RCC 7860 (cell line): ENCODE measurements at regions not wholly inside any gene's neighbourhood (a gene's known extent, or its start where the extent isn't known, plus 50 kb on each side); places are given as distances from the start of the nearest gene placed in this dataset.

Experiments
- DNase-seq: peaks from one replicate; pipeline ENCODE4 v3.0.0-alpha.2; 2015; ENCODE audit warnings: low spot score
- FAIRE-seq: peaks from 2 replicates; lab custom pipeline; 2012; peaks lifted over from hg19 to GRCh38; lab: Jason Lieb, UNC

DNA sequence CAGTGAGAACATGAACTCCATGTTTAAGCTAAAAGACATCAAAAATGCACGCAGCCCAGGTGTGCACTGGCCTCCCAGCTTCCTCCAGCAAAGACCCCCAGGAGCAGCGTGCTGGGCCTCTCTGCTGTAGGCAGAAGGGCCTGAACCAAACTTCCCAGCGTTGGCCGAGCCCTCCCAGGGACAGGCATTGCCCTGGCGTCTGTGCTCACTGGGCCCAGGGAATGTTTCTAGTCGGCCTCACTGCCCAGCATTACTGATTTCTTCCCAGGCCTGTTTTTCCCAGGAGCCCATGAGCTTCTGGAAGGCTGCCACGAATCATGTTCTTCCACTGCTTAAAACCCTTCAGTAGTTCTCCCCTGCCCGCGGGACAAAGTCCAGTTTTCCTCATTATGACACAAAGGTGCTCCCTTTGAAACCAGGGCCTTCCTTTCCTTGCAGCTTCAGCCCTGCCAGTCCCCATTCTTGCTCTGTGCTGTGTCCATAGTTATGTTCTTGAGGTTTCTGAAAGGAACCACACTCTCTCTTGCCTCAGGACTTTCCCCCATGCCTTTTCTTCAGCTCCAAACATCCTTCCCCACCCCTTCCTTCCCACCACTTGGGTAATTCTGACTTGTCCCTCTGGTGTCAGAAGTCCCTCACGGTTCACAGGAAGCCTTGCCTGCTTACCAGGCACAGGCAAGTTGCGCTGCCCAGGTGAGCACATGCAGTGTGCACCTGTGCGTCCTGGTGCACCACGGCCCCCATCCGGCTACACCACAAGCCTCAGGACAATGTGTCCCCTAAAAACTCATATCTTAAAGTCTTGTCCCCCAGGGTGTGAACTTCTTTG, 93.4 kb upstream of the ENPP6 start:
- FAIRE-seq (no peak), DNase-seq (no peak)

GRCh38 chr4:184310171-184310567, 92.5 kb upstream of the ENPP6 start:
- FAIRE-seq (no peak), DNase-seq (no peak)

DNA sequence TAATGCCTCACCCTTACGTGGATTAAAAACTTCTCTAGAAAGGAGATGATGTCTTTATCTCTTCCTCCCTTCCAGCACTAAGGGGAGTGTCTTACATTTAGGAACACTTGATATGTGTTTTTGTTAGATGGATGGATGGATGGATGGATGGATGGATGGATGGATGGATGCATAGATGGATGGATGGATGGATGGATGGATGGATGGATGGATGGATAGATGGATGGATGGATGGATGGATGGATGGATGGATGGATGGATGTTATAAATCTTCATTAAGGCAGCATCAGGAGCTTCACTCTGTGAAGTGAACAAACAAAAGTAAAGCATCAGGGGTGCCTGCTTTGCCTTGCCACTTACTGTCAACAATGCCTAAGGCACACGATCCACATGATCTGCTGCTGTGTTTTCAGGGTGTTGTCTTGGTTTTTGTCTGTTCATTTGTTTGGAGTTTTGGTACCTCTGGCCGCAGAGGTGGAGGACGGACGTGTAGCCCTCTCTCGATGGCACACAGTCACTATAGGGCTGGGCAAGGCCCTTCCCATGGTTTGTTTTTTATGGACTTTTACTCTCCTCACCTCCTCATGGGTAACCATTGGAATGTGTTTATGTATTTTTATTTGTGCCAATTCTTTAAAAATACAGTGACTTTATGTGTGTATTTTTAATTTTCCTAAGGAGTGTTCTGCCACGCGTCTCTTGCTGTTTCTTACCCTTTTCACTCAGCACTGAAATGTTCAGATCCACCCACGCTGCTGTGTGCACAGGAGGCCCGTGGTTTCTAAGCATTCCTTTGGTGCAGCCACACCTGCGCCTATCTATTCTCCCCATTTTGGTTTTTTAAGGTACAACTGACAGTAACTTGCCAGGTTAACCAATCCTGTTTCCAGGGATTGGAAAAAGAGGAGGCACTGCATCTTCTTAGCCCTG, 91.8 kb upstream of the ENPP6 start:
- DNase-seq, result no peak
- no peak for FAIRE-seq

DNA sequence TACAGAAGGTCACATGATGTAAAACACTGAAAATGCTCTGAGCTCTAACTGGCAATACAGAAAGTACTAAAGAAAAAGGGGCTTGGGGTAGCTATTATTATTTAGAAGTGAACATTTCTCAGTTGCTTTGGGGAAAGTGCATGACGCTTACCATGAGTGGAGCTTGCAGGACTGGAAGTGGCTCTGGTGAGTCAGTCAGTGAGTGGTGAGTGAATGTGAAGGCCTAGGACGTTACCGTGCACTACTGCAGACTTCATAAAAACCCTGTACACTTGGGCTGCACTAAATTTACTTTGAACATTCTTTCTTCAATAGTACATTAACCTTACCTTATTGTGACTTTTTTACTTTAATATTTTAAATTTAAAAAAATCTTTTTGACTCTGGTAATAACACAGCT, 89.3 kb upstream of the ENPP6 start:
- no peak for DNase-seq
- FAIRE-seq, result no peak

DNA sequence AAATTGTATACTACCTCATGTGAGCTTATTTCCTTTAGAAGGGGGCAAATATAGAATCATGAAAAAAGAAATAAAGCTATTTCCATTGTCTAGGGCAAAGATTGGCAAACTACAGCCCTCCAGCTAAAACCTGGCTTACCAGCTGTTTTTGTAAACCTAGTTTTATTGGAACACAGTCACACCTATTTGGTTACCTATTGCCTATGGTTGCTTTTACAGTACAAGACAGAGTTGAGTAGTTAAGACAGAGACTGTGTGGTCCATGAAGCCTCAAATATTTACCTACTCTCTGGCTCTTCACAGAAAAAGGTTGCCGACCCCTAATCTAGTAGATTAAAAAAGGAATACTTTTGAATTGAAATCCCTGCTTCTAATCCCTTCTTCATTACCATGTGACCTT, 88.8 kb upstream of the ENPP6 start:
- no peak for FAIRE-seq
- DNase-seq, result no peak

DNA sequence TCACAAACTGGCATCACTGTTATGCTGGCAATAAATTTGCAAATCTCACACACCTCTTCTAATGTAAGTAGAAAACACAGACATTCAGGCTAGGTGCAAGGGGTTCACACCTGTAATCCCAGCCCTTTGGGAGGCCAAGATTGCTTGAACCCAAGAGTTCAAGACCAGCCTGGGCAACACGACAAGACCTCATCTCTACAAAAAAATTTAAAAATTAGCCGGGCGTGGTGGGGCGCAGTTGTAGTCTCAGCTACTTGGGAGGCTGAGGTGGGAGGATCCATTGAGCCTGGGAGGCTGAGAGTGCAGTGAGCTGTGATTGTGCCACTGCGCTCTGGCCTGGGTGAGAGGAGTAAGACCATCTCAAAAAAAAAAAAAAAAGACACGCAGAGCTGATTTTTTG, 83.1 kb upstream of the ENPP6 start:
- DNase-seq (no peak), FAIRE-seq (no peak)

DNA sequence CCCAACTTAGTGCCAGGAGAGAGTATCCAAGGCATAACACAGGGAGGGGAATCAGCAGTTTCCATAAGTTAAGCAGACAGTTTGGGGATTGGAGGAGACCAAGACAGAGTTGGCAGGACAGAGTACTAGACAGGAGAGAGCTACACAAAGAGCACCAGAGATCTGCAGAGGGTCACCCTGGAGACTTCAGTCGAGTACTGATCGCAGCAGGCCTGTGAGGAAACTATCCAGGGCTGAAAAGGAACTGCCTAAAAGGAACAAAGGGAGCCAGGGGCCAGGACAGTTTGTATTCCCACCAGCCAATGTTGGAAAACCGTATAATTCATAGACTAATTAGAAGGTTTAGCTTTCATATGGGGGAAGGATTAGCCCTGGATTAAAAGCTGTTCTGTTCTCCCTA, 80.6 kb upstream of the ENPP6 start:
- FAIRE-seq (no peak), DNase-seq (no peak)

- DNase-seq (no peak), FAIRE-seq (no peak)
Observed at GRCh38 chr4:184295206-184295605, 77.5 kb upstream of the ENPP6 start.

DNA sequence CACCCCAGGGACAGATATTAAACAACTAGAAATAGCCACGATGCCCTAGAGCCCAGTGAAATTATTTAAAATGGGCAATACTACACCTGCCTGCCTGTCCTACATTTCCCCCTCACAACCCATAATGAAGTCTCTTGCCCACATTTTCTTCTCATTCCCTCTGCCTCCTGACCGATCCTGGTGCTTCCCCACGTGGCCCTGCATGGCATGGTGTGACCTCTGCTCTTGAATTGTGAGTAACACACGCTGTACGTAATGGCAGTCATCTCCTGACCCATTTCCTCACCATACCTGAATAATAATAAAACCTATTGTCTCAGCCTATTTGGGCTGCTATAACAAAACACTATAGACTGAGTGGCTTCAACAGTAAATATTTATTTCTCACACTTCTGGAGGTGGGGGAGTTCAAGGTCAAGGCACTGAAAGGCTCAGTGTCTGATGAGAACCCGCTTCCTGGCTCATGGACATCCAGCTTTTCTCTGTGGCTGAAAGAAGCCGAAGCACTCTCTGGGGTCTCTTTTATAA, 77.0 kb upstream of the ENPP6 start:
- DNase-seq (no peak), FAIRE-seq (no peak)

- DNase-seq (no peak), FAIRE-seq (no peak)
Observed at GRCh38 chr4:184293552-184293951, 75.9 kb upstream of the ENPP6 start.

GRCh38 chr4:184292877-184293276, 75.2 kb upstream of the ENPP6 start:
- FAIRE-seq, result no peak
- DNase-seq, result no peak

- DNase-seq (no peak), FAIRE-seq (no peak)
Observed at GRCh38 chr4:184292465-184292867, 74.8 kb upstream of the ENPP6 start.

DNA sequence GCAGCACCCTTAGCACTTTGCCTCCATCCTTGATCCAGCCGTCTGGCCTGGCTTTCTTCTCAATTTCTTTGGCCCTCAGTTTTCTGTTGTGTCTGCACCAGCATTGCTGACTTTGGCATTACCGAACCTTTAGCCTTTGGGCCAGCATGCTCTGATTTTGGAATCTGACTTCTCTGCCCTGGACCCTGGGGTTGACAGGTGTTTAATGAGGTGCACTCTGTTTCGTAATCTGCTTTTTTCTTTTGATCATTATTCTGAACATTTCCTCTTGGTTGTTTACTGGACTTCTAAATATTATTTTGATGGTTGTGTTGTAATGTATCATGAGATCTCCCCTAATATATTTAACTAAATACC, 71.5 kb upstream of the ENPP6 start:
- DNase-seq (no peak), FAIRE-seq (no peak)

GRCh38 chr4:184288451-184289178, 70.9 kb upstream of the ENPP6 start:
- DNase-seq (no peak), FAIRE-seq (no peak)

DNA sequence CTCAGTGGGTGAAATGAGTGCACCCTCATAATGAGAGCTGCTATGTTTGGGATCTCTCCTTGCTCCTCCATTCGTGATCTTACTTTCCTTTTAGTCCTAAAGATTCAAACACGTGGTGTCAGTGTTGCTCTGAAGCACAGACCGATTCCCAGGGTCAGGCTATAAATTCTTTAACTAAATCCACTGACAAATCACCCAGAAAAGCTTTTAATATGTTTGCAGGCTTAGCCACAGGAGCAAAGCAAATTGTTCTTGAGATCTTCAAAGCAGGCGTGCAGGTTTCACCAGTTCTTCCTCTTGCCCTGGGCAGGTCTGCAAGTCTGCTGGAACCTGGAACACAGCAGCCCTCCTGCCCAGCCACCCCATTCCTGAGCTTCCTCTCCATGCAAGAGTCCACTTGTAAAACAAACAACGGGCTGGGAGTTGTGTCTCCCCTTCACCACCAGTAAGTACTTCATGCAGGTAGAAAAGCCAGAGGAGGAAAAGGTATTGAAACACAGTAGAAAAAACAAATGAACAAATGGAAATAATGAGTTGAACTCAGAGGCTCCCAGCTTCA, 70.1 kb upstream of the ENPP6 start:
- FAIRE-seq, result no peak
- DNase-seq, result no peak

DNA sequence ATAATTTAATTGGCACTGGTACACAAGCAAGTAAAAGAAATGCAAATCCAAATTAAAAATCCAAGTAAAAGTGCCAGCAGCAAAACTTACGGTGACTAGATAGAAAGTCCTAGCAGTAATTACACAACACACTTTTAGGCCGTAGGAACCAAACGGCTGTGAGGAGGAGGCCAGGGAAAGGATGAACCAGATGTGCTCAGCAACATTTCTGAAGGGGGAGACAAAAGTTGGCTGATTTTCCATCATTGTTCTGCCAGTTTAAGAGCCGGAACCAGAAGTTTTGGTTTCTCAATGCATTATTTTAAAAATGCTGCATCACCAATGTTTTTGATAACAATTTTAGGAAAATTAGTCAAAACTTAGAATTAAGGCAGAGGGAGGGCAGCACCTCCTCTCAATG, 68.7 kb upstream of the ENPP6 start:
- DNase-seq, result no peak

GRCh38 chr4:184284742-184285141, 67.1 kb upstream of the ENPP6 start:
- DNase-seq, result no peak
- FAIRE-seq, result no peak

More for the DNA sequence above, 68.7 kb upstream of the ENPP6 start:
- FAIRE-seq, result no peak

DNA sequence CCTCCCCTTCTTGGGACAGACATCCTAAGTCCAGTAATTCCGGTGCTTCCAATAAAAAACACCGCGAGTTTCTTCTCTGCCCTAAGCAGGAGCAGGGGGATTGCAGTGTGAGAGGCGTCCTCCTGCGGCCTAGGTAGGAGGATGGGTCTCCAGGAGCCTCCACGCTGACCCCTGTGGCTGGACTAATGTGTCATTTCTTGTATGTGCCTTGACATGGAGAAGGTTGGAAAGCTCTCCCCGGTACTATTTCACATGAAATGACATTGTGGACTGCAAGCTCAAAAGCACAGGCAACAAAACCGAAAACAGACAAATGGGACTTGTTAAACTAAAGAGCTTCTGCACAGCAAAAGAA, 66.6 kb upstream of the ENPP6 start:
- FAIRE-seq (no peak), DNase-seq (no peak)

DNA sequence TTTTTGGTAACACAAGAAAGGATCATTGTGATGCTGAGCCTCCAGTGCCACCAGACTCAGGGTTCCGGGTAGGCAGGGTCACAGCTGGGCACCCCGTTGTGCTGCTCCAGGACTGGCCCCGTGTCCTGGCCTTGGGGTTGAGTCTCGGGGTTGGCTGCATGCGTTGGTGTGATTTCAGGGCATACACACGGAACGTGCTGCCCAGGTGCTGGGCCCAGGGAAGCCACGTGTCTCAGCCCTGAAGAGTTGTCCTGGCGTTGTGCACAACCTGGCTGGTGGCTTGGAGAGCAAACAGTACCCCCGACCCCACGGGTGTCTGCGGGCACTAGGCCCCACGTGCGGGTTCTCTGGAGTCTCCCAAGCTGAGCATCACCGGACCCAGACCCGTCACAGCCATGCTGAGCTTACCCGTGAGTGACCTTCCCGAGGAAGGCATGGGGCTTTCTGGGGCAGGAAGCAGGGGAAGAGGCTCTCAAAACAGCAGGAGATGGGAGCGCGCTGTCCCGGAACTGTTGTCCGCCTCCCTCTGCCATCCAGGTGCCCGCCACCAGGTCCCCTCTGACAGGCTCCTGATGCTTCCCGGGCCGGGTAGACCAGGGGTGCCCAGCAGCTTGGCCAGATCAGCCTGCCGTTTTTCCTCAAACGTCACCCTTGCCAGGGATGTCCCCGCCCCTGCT, 66.1 kb upstream of the ENPP6 start:
- no peak for FAIRE-seq
- no peak for DNase-seq

- FAIRE-seq, result no peak
Observed at GRCh38 chr4:184282895-184283654, 65.4 kb upstream of the ENPP6 start.

More at GRCh38 chr4:184282895-184283654, 65.4 kb upstream of the ENPP6 start:
- no peak for DNase-seq
